ENCODE measurements at regions not wholly inside any gene's neighbourhood (a gene's known extent, or its start where the extent isn't known, plus 50 kb on each side); places are given as distances from the start of the nearest gene placed in this dataset.

DNA sequence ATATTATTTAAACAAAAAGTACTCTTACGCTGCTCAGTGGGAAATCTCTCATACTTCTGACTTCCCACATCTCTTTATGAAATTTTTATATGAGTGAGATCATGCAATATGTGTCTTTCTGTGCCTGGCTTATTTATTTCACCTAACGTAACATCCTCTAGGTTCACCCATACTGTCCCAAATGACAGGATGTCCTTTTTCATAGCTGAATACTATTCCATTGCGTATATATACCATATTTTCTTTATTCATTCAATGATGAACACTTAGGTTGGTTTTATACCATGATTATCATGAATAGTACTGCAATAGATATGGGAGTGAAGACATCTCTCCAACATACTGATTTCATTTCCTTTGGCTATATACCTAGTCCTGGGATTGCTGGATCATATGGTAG, 57.8 kb upstream of the TPP2 start:
- TF ChIP-seq, protein P1, sequence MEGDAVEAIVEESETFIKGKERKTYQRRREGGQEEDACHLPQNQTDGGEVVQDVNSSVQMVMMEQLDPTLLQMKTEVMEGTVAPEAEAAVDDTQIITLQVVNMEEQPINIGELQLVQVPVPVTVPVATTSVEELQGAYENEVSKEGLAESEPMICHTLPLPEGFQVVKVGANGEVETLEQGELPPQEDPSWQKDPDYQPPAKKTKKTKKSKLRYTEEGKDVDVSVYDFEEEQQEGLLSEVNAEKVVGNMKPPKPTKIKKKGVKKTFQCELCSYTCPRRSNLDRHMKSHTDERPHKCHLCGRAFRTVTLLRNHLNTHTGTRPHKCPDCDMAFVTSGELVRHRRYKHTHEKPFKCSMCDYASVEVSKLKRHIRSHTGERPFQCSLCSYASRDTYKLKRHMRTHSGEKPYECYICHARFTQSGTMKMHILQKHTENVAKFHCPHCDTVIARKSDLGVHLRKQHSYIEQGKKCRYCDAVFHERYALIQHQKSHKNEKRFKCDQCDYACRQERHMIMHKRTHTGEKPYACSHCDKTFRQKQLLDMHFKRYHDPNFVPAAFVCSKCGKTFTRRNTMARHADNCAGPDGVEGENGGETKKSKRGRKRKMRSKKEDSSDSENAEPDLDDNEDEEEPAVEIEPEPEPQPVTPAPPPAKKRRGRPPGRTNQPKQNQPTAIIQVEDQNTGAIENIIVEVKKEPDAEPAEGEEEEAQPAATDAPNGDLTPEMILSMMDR (IDR thresholded peaks at IDR 0.05), result no peak
- TF ChIP-seq EZH2 (IDR thresholded peaks at IDR 0.05), result no peak

All from neural progenitor cell (in vitro differentiated cells).